ENCODE measurements at regions not wholly inside any gene's neighbourhood (a gene's known extent, or its start where the extent isn't known, plus 50 kb on each side); places are given as distances from the start of the nearest gene placed in this dataset.

- no peak overlapping the region for H3K27ac ChIP-seq (ENCODE audit: poor library complexity, severe bottlenecking)
- ATAC-seq (ENCODE audit: low read depth) (no peak), DNase-seq (ENCODE audit: low spot score) (no peak)
- H3K9me3 ChIP-seq (ENCODE audit: severe bottlenecking): no peaks in the 10 kb centered on the region
- no peak overlapping the region for H3K4me3 ChIP-seq (ENCODE audit: severe bottlenecking)
- peaks cover 16% of the 10 kb centered on the region for H3K27me3 ChIP-seq (ENCODE audit: insufficient read depth, poor library complexity, severe bottlenecking)
- no peaks in the 10 kb centered on the region for H3K36me3 ChIP-seq (ENCODE audit: low read depth)
- no peaks in the 10 kb centered on the region for H3K4me1 ChIP-seq (ENCODE audit: insufficient read depth, poor library complexity, severe bottlenecking)
- no peak for TF ChIP-seq CTCF (IDR thresholded peaks at IDR 0.05; ENCODE audit: poor library complexity, severe bottlenecking)
Observed at GRCh38 chr16:73311857-73312723, 264.2 kb upstream of the ZFHX3 start.

- no peaks in the 10 kb centered on the region for H3K4me1 ChIP-seq (ENCODE audit: insufficient read depth, poor library complexity, severe bottlenecking)
- no peak overlapping the region for H3K27ac ChIP-seq (ENCODE audit: poor library complexity, severe bottlenecking)
- peaks cover 19% of the 10 kb centered on the region for H3K27me3 ChIP-seq (ENCODE audit: insufficient read depth, poor library complexity, severe bottlenecking)
- ATAC-seq (ENCODE audit: low read depth) (no peak), DNase-seq (ENCODE audit: low spot score) (no peak)
- no peak for TF ChIP-seq CTCF (IDR thresholded peaks at IDR 0.05; ENCODE audit: poor library complexity, severe bottlenecking)
- no peaks in the 10 kb centered on the region for H3K9me3 ChIP-seq (ENCODE audit: severe bottlenecking)
- H3K36me3 ChIP-seq (ENCODE audit: low read depth): no peaks in the 10 kb centered on the region
- no peak overlapping the region for H3K4me3 ChIP-seq (ENCODE audit: severe bottlenecking)
Observed at GRCh38 chr16:73308771-73309170, 260.8 kb upstream of the ZFHX3 start.

- H3K27me3 ChIP-seq (ENCODE audit: insufficient read depth, poor library complexity, severe bottlenecking): peaks cover 19% of the 10 kb centered on the region
- DNase-seq (ENCODE audit: low spot score) (no peak), ATAC-seq (ENCODE audit: low read depth) (no peak)
- no peak overlapping the region for H3K4me3 ChIP-seq (ENCODE audit: severe bottlenecking)
- TF ChIP-seq CTCF (IDR thresholded peaks at IDR 0.05; ENCODE audit: poor library complexity, severe bottlenecking): no peak
- H3K27ac ChIP-seq (ENCODE audit: poor library complexity, severe bottlenecking): no peak overlapping the region
- H3K9me3 ChIP-seq (ENCODE audit: severe bottlenecking): no peaks in the 10 kb centered on the region
- H3K36me3 ChIP-seq (ENCODE audit: low read depth): no peaks in the 10 kb centered on the region
- no peaks in the 10 kb centered on the region for H3K4me1 ChIP-seq (ENCODE audit: insufficient read depth, poor library complexity, severe bottlenecking)
Observed at GRCh38 chr16:73306901-73307413, 259.0 kb upstream of the ZFHX3 start.

GRCh38 chr16:73304008-73304774 lies 256.3 kb upstream of the ZFHX3 start:
- ATAC-seq (ENCODE audit: low read depth) (no peak), DNase-seq (ENCODE audit: low spot score) (no peak)
- Histone ChIP-seq H3K4me1 (ENCODE audit: insufficient read depth, poor library complexity, severe bottlenecking) (no peaks in the 10 kb centered on the region), H3K27ac (ENCODE audit: poor library complexity, severe bottlenecking) (no peak overlapping the region), H3K4me3 (ENCODE audit: severe bottlenecking) (no peak overlapping the region), H3K27me3 (ENCODE audit: insufficient read depth, poor library complexity, severe bottlenecking) (peaks cover 19% of the 10 kb centered on the region), H3K9me3 (ENCODE audit: severe bottlenecking) (no peaks in the 10 kb centered on the region), H3K36me3 (ENCODE audit: low read depth) (no peaks in the 10 kb centered on the region)
- no peak for TF ChIP-seq CTCF (IDR thresholded peaks at IDR 0.05; ENCODE audit: poor library complexity, severe bottlenecking)
